C4-2B (cell line): ENCODE measurements at regions not wholly inside any gene's neighbourhood (a gene's known extent, or its start where the extent isn't known, plus 50 kb on each side); places are given as distances from the start of the nearest gene placed in this dataset.

Experiments used
- CTCF ChIP-seq: fragments of 450-650 bp; conservative IDR thresholded peaks from 2 replicates; pipeline ENCODE4 v1.5.1; 2017; ENCODE audit warnings: mild to moderate bottlenecking
- ZFX ChIP-seq: fragments of 450-650 bp; IDR thresholded peaks from 2 replicates; pipeline ENCODE4 v1.6.1; 2017

DNA sequence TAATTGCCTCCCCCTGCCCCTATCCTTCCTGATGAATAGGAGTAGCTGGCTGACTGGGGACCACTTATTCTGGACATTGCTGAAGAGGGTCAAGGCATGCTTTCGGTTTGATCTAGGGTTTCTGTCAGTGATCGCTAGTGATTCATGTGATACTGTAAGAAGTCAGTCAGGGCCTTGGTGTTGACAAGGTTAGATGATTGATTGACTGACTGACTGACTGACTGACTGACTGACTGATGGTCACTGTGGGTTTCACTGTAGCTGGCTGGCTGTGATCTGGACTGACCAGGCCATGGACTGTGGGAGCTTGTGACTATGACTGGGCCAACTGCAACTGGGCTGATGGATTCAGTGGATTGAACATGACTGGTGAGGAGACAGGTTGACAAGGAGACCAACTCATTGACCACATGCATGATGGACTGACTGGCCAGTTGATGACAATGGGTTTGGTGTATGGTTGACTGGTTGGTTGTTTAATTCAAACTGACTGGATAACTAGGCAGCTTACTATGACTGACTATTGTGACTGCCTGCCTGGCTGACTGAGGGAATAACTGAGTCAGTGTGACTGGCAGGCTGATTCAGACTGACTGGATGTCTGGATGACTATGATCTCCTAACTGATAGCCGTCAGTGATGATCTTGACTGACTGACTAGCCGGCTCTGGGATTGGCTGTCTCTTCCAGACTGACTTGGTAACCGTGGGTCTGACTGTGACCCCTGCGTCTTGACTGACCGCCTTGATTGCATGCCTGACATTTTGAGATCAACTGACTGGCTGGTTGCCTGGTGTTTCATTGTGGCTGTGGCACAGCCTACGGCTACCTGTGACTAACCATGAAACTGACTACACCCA lies 509.9 kb downstream of the SHQ1 start:
- TF ChIP-seq CTCF = no peak
- no peak for TF ChIP-seq ZFX
